Mammary epithelial cell (primary cell): ENCODE measurements at regions not wholly inside any gene's neighbourhood (a gene's known extent, or its start where the extent isn't known, plus 50 kb on each side); places are given as distances from the start of the nearest gene placed in this dataset.

Experiments used
- EZH2 ChIP-seq: IDR thresholded peaks from 2 replicates; pipeline ENCODE4 v1.6.1; 2012; ENCODE audit warnings: low read length, inconsistent platforms, borderline replicate concordance
- TF ChIP-seq, protein P1 (sequence below), 2 donors: IDR thresholded peaks in 1 of 2; conservative IDR thresholded peaks in 1 of 2; 2 replicates each; pipeline ENCODE4 v1.5.1; 2011 to 2012; ENCODE audit warnings: inconsistent platforms in 2 of 2, low read length in 2 of 2, mild to moderate bottlenecking in 2 of 2, control low read depth in 1 of 2, low read depth in 1 of 2; ENCODE audit not compliant: insufficient read depth in 1 of 2; ENCODE audit errors: extremely low read depth in 1 of 2

DNA sequence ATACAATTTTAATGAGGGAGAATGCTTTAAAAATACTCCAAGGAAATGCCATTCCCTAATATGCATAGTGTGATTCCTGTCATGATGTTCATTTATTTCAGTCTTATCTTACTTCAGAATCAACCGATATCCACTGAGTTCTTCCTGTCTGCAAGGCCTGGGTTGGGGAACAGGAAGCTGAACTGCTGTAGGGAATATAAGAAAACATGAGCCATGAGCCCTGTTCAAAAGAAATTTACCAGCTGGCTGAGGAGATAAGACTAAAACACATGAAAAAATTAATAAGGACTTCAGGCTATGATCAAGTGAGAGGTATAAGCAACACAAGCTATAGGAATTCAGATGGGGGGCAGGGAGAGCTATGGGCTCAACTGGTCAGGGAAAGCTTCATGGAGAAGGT is 184.7 kb downstream of the PLPP4 start:
- TF ChIP-seq, protein P1, sequence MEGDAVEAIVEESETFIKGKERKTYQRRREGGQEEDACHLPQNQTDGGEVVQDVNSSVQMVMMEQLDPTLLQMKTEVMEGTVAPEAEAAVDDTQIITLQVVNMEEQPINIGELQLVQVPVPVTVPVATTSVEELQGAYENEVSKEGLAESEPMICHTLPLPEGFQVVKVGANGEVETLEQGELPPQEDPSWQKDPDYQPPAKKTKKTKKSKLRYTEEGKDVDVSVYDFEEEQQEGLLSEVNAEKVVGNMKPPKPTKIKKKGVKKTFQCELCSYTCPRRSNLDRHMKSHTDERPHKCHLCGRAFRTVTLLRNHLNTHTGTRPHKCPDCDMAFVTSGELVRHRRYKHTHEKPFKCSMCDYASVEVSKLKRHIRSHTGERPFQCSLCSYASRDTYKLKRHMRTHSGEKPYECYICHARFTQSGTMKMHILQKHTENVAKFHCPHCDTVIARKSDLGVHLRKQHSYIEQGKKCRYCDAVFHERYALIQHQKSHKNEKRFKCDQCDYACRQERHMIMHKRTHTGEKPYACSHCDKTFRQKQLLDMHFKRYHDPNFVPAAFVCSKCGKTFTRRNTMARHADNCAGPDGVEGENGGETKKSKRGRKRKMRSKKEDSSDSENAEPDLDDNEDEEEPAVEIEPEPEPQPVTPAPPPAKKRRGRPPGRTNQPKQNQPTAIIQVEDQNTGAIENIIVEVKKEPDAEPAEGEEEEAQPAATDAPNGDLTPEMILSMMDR (conservative IDR thresholded peaks at IDR 0.05 in 1 of 2, IDR thresholded peaks at IDR 0.05 in 1 of 2; ENCODE audit: extremely low read depth in 1 of 2, insufficient read depth in 1 of 2, low read depth in 1 of 2, low read length in 2 of 2): no peak
- TF ChIP-seq EZH2: no peak
